ENCODE measurements at regions not wholly inside any gene's neighbourhood (a gene's known extent, or its start where the extent isn't known, plus 50 kb on each side); places are given as distances from the start of the nearest gene placed in this dataset.

DNA sequence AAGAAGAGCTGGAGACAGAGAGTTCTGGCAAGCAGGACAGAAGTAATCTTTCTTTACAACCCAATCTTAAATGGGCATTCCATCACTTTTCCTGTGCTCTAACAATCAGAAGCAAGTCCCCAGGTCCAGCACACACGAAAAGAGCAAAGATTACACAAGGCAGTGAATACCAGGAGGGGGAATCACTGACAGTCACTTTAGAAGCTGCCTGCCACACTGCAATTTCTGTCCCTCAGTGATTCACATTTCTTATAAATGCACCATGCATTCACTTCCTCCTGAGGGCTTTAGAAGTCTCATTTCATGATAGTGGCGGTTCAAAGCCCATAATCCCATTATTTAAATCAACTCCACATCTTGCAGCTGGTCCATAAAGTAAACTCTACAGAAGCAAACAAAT lies 362.5 kb downstream of the POM121L12 start:
- no peaks in the 10 kb centered on the region for H4K20me1 ChIP-seq (ENCODE audit: insufficient read depth)
- no peak overlapping the region for H3K4me3 ChIP-seq (replicated peaks in 1 of 2; ENCODE audit: low read depth in 1 of 2, low read length in 2 of 2)
- TF ChIP-seq, protein P1, sequence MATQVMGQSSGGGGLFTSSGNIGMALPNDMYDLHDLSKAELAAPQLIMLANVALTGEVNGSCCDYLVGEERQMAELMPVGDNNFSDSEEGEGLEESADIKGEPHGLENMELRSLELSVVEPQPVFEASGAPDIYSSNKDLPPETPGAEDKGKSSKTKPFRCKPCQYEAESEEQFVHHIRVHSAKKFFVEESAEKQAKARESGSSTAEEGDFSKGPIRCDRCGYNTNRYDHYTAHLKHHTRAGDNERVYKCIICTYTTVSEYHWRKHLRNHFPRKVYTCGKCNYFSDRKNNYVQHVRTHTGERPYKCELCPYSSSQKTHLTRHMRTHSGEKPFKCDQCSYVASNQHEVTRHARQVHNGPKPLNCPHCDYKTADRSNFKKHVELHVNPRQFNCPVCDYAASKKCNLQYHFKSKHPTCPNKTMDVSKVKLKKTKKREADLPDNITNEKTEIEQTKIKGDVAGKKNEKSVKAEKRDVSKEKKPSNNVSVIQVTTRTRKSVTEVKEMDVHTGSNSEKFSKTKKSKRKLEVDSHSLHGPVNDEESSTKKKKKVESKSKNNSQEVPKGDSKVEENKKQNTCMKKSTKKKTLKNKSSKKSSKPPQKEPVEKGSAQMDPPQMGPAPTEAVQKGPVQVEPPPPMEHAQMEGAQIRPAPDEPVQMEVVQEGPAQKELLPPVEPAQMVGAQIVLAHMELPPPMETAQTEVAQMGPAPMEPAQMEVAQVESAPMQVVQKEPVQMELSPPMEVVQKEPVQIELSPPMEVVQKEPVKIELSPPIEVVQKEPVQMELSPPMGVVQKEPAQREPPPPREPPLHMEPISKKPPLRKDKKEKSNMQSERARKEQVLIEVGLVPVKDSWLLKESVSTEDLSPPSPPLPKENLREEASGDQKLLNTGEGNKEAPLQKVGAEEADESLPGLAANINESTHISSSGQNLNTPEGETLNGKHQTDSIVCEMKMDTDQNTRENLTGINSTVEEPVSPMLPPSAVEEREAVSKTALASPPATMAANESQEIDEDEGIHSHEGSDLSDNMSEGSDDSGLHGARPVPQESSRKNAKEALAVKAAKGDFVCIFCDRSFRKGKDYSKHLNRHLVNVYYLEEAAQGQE (IDR thresholded peaks at IDR 0.05; ENCODE audit: low read depth) = no peak
- TF ChIP-seq, protein P2, sequence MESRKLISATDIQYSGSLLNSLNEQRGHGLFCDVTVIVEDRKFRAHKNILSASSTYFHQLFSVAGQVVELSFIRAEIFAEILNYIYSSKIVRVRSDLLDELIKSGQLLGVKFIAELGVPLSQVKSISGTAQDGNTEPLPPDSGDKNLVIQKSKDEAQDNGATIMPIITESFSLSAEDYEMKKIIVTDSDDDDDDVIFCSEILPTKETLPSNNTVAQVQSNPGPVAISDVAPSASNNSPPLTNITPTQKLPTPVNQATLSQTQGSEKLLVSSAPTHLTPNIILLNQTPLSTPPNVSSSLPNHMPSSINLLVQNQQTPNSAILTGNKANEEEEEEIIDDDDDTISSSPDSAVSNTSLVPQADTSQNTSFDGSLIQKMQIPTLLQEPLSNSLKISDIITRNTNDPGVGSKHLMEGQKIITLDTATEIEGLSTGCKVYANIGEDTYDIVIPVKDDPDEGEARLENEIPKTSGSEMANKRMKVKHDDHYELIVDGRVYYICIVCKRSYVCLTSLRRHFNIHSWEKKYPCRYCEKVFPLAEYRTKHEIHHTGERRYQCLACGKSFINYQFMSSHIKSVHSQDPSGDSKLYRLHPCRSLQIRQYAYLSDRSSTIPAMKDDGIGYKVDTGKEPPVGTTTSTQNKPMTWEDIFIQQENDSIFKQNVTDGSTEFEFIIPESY (IDR thresholded peaks at IDR 0.05; ENCODE audit: extremely low read depth, insufficient replicate concordance, low read length) = no peak
- TF ChIP-seq, protein P3, sequence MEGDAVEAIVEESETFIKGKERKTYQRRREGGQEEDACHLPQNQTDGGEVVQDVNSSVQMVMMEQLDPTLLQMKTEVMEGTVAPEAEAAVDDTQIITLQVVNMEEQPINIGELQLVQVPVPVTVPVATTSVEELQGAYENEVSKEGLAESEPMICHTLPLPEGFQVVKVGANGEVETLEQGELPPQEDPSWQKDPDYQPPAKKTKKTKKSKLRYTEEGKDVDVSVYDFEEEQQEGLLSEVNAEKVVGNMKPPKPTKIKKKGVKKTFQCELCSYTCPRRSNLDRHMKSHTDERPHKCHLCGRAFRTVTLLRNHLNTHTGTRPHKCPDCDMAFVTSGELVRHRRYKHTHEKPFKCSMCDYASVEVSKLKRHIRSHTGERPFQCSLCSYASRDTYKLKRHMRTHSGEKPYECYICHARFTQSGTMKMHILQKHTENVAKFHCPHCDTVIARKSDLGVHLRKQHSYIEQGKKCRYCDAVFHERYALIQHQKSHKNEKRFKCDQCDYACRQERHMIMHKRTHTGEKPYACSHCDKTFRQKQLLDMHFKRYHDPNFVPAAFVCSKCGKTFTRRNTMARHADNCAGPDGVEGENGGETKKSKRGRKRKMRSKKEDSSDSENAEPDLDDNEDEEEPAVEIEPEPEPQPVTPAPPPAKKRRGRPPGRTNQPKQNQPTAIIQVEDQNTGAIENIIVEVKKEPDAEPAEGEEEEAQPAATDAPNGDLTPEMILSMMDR (IDR thresholded peaks at IDR 0.05 in 2 of 3, conservative IDR thresholded peaks at IDR 0.05 in 1 of 3; ENCODE audit: borderline replicate concordance in 1 of 3, insufficient read depth in 1 of 3, low read depth in 2 of 3, low read length in 2 of 3) = no peak
- TF ChIP-seq, protein P4, sequence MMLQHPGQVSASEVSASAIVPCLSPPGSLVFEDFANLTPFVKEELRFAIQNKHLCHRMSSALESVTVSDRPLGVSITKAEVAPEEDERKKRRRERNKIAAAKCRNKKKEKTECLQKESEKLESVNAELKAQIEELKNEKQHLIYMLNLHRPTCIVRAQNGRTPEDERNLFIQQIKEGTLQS (IDR thresholded peaks at IDR 0.05) = no peak
- TF ChIP-seq ELF1 (IDR thresholded peaks at IDR 0.05; ENCODE audit: borderline replicate concordance, low read depth) = no peak
- DNase-seq (ENCODE audit: low read depth, low spot score) (no peak), ATAC-seq (no peak)
- no peaks in the 10 kb centered on the region for H3K79me2 ChIP-seq (ENCODE audit: insufficient read depth, low read length)
- no peak overlapping the region for H3K9ac ChIP-seq (ENCODE audit: low read length)
- no TSS peak for BruUV-seq (replicated peaks)
- RAD21 ChIA-PET (ENCODE audit: low non-redundant PET in 1 of 2, low total read pairs in 2 of 2, uncharacterized antibody in 2 of 2, unreplicated experiment in 2 of 2) = no interaction called here
- CTCF ChIA-PET = no interaction called here
- intact Hi-C loops (cut with micrococcal nuclease) = no loop called here
- H3K27ac ChIP-seq (ENCODE audit: low read depth, low read length) = no peak overlapping the region
- POLR2A ChIA-PET = no interaction called here
- H3K27me3 ChIP-seq (ENCODE audit: insufficient read depth, low read length) = no peaks in the 10 kb centered on the region
- no peaks in the 10 kb centered on the region for H3K36me3 ChIP-seq (ENCODE audit: control insufficient read depth in 1 of 2, insufficient read depth in 2 of 2, low read length in 2 of 2)
- no peak overlapping the region for H2AFZ ChIP-seq (ENCODE audit: low read depth, low read length, poor library complexity, severe bottlenecking)
- H3K9me2 ChIP-seq (ENCODE audit: insufficient read depth) = no peaks in the 10 kb centered on the region
- H3K4me2 ChIP-seq (ENCODE audit: low read length) = no peak overlapping the region
- H3K4me1 ChIP-seq (ENCODE audit: control insufficient read depth in 1 of 2, insufficient read depth in 2 of 2, low read length in 2 of 2) = no peaks in the 10 kb centered on the region
- peaks cover 3 to 8% of the 10 kb centered on the region in 2 experiments; a peak in 2 of 4 replicates for H3K9me3 ChIP-seq (ENCODE audit: control insufficient read depth in 1 of 2, insufficient read depth in 1 of 2, low read depth in 1 of 2, low read length in 2 of 2)

Data from HCT116 (cell line).